Right ventricle myocardium superior (tissue), 1 donor: ENCODE measurements at regions not wholly inside any gene's neighbourhood (a gene's known extent, or its start where the extent isn't known, plus 50 kb on each side); places are given as distances from the start of the nearest gene placed in this dataset.

ENCODE experiments used
- ATAC-seq: fragments of 200-7000 bp; cut with Tn5 transposase; one replicate; pipeline ENCODE4 v1.9.1; 2020; ENCODE audit warnings: mild to moderate bottlenecking; ENCODE audit not compliant: poor library complexity
- DNase-seq: peaks from one replicate; pipeline ENCODE4 v3.0.0-alpha.2; 2020
- intact Hi-C: fragments of 100-400 bp; cut with DNase I; formaldehyde crosslinking; loops from one replicate; pipeline ENCODE4 v1.11.2; 2022
- donor health status: DM: no; HTN: yes; CAD: no; lungs with severe emphysema.

DNA sequence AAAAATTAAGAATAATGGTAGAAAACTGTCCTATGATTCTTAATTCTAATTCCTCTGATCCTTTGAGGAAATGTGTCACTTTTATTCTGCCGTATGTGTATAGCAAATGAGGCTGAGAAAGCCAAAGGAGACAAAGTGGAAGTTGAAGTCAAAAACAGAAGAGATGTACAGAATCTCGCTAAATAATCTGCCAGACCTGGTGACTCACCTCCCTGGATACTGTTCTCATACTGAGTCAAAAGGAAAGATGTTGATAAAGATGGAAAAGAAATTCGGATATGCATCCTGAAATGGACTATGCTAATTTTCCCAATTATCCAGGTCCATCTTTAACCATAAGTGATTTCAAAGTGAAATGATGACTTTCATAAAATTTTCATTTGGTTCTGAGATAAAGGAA, 92.5 kb downstream of the DUSP6 start:
- no peak for DNase-seq
- no peak for ATAC-seq
- intact Hi-C loops: no loop called here

DNA sequence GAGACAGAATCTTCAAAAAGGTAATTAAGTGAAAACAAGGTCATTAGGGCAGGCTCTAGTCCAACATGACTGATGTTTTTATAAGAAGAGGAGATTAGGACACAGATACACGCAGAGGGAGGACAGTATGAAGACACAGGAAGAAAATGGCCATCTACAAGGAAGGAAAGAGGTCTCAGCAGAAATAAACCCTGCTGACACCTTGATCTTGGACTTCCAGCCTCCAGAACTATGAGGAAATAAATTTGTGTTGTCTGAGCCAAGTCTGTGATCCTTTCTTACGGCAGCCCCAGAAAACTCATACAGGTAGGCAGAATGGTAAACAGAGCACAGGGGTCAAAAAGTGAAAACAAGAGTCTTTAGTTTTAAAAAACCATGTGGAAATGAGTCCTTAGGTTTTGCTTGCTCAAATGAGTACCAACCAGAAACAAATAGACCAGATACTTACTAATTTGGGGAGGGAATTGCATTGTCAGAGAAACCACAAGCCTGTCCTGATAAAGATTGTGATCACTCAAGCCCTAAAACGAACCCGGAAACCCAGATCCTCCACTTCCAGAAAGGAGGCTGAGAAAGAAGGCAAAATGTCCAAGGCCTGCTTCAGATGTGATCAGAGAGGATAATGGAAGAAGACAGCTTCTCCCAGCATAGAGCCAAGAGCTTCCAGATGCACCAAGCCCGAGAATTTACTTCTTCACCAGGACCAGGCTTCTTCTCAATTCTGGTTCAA, 93.9 kb downstream of the DUSP6 start:
- no peak for DNase-seq
- no peak for ATAC-seq
- intact Hi-C loops: no loop called here

DNA sequence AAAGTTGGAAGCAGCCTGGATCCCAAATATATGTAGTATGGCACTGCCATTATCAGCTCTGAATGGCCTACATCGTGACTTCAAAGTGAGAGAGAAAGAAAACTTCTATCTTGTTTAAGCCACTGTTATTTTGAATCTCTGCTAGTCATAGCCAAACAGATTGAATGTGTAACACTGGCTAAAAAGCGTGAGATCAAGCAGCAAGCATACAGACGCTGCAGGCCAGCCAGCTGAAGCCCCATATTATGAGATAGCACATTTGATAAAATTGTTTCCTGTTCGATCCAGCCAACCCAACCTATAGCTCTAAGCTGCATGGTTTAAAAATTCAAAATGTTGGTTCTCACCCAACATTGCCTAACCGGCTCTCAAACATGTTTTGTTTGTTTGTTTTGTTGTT, 95.0 kb downstream of the DUSP6 start:
- DNase-seq: no peak
- intact Hi-C loops: no loop called here
- ATAC-seq: no peak

DNA sequence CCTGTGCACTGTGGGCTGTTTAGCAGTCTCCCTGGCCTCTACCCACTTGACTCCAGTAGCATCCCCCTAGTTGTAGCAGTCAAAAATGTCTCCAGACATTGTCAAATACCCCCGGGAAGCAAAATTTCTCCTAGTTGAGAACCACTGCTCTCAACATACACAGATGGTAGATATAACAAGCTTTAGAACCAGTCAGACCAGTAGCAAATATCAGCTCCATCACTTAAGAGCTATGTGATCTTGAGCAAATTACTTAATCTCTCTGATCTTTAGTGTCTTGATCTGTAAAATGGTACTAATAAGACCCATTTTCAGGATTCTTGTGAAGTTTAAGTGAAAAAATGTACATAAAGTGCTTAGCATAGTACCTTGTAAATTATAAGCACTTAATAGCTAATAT, 96.2 kb downstream of the DUSP6 start:
- ATAC-seq: no peak
- no peak for DNase-seq
- intact Hi-C loops: no loop called here

DNA sequence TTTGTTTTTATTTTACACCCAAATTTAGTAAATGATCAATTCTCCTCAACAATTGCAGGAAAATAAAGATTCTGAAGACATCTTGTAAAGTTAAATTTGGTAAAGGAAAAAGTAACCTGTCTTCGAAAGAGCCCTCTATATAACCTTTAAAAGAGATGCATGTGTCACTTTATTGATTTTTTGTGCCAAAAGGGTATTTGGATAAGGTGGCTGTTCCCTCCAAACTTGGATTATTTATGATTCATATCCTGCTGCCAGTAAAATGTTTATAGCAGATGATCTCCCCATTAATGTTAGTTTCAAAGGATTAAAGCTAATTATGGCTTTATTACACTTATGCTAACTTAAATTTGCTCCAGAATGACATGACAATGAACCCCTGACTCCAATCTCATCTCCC, 98.8 kb downstream of the DUSP6 start:
- DNase-seq: no peak
- ATAC-seq: no peak
- intact Hi-C loops: no loop called here

DNA sequence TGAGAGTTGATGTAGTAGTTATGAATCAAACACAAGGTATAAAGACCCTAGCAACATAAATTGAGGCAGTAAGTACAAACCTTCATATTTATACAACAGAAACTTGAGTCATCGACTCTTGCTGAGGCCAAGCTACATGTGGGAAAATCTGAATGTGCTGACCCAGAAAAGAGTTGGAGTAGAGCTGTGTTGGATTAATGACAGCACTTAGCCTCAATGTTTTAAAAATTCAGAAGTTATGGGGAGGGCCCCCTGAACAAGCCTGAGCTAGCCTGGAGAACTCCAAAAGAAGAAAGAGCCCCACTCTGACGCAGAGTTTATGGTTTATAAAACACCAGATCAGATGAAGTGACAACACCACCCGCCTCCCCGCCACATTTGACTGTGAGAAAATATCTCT, 100.0 kb downstream of the DUSP6 start:
- no peak for DNase-seq
- intact Hi-C loops: no loop called here
- ATAC-seq: peak; percentile 37

DNA sequence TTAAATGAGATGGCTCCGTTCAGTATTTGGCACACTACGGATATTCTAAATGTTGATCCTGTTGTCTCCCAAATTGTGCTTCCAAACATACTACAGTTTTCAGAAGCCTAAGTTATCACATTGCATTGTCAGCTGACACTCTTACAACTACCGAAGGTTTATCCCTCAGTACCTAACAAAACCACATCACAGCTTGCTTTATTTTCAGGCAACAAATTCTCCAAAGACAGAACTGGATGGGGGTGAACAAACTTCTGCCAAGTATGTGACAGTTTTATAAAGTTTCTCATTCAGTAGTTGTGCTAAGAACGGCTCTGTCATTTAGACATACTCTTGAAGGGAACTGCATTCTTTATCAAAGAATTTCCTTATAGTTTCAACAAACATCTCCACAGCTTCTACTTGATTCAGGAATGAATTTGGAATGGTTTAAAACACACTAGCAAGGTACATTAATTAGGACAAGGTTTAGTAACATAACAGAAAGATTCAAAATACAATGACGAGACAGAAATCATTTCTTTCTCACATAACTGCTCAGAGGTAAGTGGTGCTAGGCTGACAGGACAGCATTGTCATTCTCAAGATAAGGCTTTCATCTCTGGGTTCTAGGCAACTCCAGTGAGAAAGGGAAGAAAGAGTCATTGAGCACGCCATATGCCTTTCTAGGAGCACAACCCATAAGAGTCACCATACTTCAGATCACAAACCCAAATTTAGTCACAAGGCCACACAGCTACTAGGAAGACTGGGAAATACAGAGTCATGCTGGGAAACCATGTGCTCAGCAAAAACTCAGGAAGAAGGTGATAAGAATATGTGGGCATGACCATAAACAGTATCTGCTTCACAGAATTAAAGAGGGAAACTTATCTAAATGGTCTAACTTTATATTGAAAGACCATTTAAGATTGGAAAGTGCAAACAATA, 100.7 kb downstream of the DUSP6 start:
- intact Hi-C loops: no loop called here
- ATAC-seq (peak; percentile 29), DNase-seq (no peak)

DNA sequence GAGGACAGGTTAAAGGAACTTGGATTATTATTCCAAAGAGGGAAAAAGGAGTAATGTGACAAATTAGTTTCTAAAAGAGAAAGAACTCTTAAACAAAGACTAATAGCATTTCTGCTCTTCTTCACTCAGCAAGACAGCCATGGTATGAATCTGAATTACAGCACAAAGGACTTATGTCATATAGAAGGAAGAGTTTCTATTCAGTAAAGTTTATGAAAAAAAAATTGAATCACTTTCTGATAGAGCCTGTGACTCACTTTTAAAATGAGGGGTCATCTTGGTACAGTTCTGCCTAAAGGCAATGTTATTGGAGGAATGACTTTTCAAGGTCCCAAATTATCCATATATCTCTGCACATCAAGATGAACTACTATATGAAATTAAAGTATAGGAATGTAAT, 101.7 kb downstream of the DUSP6 start:
- intact Hi-C loops: no loop called here
- ATAC-seq (no peak), DNase-seq (no peak)

DNA sequence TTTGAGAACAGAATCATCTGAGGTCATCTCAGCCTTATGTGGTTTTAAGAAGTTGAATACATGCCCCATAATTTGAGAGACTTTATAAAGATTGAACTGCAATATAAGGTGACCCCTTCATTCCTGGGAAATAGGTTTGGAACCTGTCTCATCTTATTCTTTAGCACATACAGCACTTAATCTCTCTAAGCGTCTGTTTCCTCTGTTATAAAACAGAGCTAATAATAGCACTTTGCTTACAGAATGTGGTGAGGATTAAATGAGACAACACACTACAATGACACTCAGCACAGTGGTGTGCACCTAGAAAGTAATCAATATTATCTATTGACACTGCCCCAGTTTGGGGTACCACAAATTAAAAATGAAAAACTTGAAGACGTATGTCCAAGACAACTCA, 102.1 kb downstream of the DUSP6 start:
- intact Hi-C loops: no loop called here
- ATAC-seq (peak; percentile 76), DNase-seq (no peak)

DNA sequence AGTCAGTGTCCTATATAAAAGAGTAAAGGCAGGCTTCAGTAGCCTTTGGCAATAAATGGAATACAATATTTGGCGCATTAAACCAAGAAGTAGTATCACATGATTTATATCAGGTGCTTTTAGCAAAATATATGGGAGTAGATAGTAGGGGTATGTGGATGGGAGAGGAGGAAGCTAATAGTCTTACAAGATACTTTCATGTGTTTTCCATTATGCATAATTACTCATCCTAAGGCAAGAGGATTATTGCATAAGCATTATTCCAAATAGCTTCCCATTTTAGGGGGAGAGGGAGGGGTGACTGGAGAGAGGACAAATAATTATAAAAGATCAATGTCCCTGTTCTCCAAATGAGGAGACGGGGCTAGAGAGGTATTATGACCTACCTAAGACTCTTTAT, 104.3 kb downstream of the DUSP6 start:
- no peak for DNase-seq
- intact Hi-C loops: no loop called here
- ATAC-seq: no peak

DNA sequence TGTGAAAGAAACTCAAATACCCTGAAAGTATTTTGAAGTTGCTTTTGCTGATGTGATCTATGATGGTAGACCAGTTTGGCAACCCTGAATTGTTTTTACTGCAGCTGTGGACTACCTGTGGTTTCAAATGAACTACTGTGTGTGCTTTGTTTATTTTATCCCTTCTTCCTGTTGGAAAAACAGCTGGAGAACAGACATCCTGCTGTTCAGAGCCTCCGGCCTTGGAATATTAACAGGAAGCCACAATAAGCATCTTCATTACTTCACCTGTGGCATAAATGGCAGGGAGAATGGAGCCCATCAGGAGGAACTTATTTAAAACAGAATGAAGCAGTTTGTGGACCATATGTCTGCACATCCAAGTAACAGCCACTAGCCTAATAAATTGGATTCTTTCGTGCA, 104.8 kb downstream of the DUSP6 start:
- intact Hi-C loops: no loop called here
- ATAC-seq (no peak), DNase-seq (no peak)

DNA sequence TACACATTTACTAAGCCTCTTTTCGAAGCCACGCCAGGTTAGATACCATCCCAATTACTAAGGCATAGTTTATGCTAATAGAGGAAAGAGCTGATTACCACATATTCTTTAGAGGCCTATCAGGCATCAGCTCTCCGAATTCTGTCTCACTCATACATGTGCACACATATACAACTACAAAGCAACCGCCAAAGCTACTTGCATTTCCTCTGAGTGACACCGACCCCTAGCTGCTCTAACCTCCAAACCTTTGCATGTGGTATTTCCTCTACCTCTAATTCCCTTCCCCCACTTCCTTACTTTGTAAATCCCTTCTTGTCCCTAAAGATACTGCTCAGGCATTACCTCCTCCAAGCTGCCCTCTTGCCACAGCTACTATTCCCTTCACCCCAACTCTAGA, 107.2 kb downstream of the DUSP6 start:
- DNase-seq (no peak), ATAC-seq (peak; percentile 45)
- intact Hi-C loops: no loop called here

DNA sequence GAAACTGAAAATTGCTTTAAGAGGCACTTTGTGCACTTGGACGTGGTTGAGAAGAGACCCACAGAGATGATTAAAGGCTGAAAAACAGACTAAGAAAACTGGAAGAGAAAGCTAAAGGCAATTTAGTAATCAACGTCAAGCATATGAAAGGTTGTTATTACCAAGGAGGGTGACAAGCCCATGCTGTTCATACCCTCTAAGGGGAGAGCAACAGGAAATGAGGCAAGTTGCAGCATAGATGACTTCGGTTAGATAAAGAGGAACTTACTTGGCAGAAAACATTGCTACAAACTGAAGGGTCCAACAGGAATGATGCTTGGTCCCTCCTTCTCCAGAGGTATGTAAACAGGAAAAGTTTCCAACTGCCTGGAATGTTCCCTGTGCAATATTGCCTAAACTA, 107.8 kb downstream of the DUSP6 start:
- intact Hi-C loops: no loop called here
- ATAC-seq (peak; percentile 75), DNase-seq (no peak)

DNA sequence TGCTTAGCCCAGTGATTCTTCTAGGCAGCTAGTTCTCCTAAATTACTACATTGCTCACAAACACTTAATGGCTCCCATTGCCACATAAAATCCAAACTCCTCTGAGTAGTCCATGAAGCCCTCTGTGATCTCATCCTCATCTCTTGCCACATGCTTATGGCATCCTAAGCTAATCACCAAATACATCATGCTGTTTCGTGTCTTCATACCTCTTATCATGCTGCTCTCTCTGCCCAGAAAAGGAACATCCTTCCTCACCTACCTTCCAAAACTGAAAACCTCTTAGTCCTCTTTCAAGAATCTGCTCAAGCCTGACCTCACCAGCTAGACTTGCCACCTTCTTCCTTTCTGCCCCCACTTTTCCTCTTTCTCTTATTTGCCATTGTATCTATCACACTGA, 108.5 kb downstream of the DUSP6 start:
- intact Hi-C loops: no loop called here
- DNase-seq (no peak), ATAC-seq (no peak)

DNA sequence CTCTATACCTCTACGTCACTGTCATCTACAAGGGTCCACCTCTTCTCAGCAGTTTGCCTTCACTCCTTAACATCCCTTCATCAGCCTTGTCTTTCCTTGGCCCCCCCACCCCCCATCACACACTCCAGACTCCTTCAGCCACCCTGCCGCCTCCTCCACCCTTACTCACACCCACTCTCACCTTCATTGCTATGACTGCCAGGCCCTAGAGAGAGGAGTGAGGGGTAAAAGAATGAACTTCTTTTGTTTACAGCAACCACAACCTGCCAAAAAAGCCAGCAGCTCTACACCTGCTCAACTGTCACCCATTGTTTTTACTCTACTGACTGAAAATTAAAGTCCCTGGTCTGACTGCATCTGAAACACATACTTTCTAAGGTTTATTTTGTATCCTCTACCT, 112.8 kb downstream of the DUSP6 start:
- intact Hi-C loops: no loop called here
- no peak for ATAC-seq

DNA sequence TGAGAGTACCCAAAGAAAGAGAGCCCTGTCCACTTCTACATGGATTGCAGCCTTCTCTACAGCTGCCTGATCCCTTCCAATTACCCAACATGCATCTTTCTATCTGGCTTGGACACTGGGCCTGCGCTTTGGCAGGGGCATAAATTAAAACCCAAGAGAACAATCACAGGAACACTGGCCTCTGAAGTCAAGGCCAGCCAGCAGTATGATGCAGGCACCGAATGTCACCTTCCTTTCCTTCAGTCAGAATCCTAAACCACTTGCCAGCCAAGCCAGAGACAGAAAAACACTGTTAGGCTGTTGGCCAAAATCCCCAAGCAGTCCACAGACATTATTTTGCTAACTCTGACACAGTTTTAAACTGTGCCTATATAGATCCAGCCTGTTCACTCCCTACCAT, 113.7 kb downstream of the DUSP6 start:
- intact Hi-C loops: no loop called here
- ATAC-seq (peak; percentile 89), DNase-seq (peak; percentile 62)

More for the DNA sequence above, 112.8 kb downstream of the DUSP6 start:
- no peak for DNase-seq

DNA sequence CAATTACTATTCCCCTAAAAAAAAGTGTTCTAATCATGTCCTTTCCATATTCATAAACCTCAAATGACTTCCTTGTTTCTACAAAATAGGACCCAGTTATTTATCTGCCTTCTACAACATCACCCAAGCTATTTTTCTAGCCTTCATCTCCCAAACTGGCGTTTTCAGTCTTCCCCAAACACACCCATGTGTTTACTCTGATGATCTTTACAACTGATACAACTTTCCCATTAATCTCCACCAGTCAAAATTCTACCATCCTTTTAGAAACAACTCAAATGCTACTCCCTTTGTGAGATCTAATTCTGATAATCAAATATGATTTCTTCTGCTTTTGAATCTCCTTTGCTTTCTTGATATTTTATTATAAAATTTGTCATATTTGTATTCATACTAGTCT, 114.5 kb downstream of the DUSP6 start:
- ATAC-seq: no peak
- intact Hi-C loops: no loop called here
- DNase-seq: no peak

DNA sequence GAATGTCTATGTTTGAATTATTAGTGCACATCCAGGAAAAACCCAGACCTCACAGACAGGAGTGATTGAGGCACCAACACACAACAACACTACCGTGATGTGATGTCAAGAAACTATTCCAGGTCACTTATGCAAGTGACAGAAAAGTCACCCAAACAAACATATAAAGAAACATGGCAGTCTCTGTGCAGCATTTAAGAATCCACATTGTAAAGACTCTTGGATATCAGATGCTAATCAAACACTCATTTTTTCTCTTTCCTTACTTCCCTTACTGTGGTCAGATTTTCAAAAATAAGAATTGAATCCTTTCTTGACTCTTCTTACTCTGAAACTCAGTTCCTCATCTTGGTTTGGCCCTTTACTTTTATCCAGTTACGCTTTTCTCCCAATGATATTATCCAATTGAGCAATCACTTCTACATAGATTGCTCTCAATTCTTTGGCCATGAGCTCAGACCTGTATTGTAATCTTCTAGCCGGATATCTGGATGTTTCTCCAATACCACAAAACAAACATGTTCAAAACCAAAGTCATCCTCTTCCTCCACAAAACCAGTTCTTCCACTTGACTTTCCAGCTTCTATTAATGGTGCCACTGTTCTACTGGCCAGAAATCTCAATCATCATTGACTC, 115.4 kb downstream of the DUSP6 start:
- ATAC-seq: no peak
- intact Hi-C loops: no loop called here

DNA sequence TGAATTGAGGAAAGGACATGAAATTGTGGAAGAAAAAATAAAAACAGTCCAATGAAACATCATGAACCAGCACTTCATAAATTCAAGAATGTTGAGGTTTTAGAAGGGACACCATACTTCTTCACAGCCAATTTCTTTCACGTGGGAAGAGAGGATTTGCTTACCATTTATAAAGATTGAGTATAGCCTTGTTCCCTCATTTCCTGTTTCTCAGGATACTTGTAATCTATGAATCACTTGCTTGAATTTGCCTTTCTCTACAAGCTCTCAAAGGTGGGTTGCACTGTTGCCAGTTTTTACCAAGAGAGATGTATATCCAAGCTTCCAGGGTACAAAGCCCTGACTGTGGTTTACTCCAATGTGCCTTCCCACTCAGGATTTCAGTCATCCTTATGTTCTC, 116.1 kb downstream of the DUSP6 start:
- ATAC-seq: no peak
- no peak for DNase-seq
- intact Hi-C loops: no loop called here

More for the DNA sequence above, 115.4 kb downstream of the DUSP6 start:
- DNase-seq: no peak
